ENCODE measurements at regions not wholly inside any gene's neighbourhood (a gene's known extent, or its start where the extent isn't known, plus 50 kb on each side); places are given as distances from the start of the nearest gene placed in this dataset.
A peak's percentile ranks its signal among the peaks of the same experiment; 100 is the strongest.

DNA sequence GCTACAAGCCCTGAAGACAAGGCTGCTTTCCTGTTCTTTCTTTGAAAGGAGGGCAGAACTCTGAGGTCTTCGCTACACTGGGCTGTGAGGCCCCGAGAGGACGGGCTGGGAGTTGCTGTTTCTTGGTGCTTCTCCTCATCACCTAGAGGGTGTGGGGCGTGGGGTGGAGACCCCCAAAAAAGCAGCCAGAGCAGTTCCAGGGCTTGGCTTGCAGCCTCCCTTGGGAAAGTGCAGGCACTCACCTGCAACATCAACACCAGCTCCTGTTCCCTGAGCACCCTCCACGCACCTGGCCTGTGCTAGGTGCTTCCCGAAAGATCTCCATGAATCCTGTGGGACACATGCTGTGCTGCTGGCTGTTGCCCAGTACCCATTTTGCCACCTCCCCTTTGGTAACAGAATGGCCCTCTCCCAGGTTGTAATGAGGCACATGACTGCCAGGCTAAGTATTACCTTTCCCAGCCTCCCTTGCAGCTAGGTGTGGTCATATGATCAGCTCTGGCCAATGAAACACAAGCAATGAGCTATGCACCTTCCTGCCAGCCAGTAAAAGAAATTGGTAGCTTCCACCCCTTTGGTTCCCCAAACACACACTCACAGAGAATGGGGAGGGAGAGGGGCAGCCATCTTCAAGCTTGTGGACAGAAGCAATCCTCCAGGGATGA, 146.0 kb downstream of the C9orf50 start:
- H3K27me3 Mint-ChIP-seq (ENCODE audit: low read depth): peaks cover 9% of the 10 kb centered on the region
- H3K36me3 Mint-ChIP-seq (ENCODE audit: low read depth): peaks cover 2% of the 10 kb centered on the region
- H3K4me3 Mint-ChIP-seq: no peak overlapping the region
- ChIA-PET POLR2A (interaction anchor here (1.2 to 1.9 kb wide), 3 partner anchors 12 to 16 kb away, joined by 4 to 5 read pairs (median 4); no protein-coding TSS in a partner anchor), CTCF (no interaction called here)
- peaks cover 6% of the 10 kb centered on the region for H3K9me3 Mint-ChIP-seq (ENCODE audit: insufficient read depth)
- ATAC-seq (no peak), DNase-seq (no peak)
- H3K27ac Mint-ChIP-seq: no peak overlapping the region
- peaks cover 28% of the 10 kb centered on the region for H3K4me1 Mint-ChIP-seq (ENCODE audit: low read depth)

DNA sequence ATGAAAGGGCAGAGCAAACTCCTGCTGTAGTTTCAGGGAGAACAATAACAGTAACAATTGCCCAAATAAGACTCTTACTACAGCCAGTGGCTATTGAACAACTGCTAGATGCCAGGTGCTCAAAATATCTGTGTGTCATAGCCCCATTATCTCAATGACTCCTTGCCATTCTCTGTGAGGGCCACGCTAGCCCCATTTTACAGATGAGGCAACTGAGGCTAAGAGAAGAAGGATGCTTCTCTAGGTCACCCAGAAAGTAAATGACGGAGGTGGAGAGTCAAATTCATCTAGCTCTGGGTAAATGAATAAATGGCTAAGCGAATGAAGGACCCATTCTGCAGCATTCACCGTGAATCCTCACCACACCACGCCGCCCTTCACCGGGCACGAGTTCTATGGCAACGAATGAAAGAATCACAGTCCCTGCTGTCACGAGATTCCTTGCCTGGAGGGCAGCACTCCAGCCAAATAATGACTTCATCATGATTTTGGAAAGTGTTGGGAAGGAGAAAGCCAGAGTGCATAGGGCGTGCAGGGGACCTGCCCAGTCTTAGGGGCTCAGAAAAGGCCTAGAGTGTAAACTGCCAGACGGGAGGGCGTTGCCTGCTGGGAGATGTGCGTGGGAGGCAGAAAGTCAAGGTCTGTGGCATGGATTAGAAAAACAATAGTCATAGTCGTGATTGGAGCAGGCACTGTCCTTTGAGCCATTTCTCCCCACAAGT, 147.2 kb downstream of the C9orf50 start:
- ATAC-seq: no peak

DNA sequence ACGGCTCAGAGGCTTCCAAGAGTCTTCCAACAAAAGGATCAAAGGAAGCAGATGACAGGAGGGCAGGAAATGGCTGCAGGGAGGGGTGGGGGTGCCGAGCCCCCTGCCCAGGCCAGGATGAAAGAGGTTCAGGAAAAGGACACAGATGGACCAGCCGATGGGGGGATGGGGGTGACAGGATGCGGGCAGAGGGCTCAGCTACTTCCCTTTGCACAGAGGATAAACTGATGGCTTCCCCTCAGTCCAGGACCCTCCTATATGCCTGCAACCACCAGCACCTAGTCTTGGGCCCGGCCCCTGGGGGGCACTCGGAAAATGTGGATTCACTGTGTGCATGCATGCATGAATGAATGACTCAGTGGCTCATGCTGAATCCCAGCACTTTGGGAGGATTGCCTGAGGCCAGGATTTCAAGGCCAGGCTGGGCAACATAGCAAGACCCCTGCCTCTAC, 148.2 kb downstream of the C9orf50 start:
- Mint-ChIP-seq H3K36me3 (ENCODE audit: low read depth) (peaks cover 2% of the 10 kb centered on the region), H3K9me3 (ENCODE audit: insufficient read depth) (peaks cover 6% of the 10 kb centered on the region), H3K4me3 (no peak overlapping the region), H3K4me1 (ENCODE audit: low read depth) (peaks cover 29% of the 10 kb centered on the region), H3K27me3 (ENCODE audit: low read depth) (no peaks in the 10 kb centered on the region), H3K27ac (no peak overlapping the region)
- ChIA-PET POLR2A (no interaction called here), CTCF (interaction anchor here (1.2 kb wide), 1 partner anchor 12 kb away, joined by 3 read pairs; no protein-coding TSS in a partner anchor)
- DNase-seq: no peak
- ATAC-seq: no peak

More for the DNA sequence above, 147.2 kb downstream of the C9orf50 start:
- POLR2A ChIA-PET: interaction anchor here (1.2 to 1.9 kb wide), 2 partner anchors 11 to 13 kb away, joined by 4 read pairs; no protein-coding TSS in a partner anchor
- H3K27ac Mint-ChIP-seq: no peak overlapping the region
- peaks cover 2% of the 10 kb centered on the region for H3K36me3 Mint-ChIP-seq (ENCODE audit: low read depth)
- H3K4me3 Mint-ChIP-seq: no peak overlapping the region
- peaks cover 6% of the 10 kb centered on the region for H3K9me3 Mint-ChIP-seq (ENCODE audit: insufficient read depth)
- DNase-seq: no peak
- peaks cover 2% of the 10 kb centered on the region for H3K27me3 Mint-ChIP-seq (ENCODE audit: low read depth)
- peaks cover 29% of the 10 kb centered on the region for H3K4me1 Mint-ChIP-seq (ENCODE audit: low read depth)
- CTCF ChIA-PET: no interaction called here

DNA sequence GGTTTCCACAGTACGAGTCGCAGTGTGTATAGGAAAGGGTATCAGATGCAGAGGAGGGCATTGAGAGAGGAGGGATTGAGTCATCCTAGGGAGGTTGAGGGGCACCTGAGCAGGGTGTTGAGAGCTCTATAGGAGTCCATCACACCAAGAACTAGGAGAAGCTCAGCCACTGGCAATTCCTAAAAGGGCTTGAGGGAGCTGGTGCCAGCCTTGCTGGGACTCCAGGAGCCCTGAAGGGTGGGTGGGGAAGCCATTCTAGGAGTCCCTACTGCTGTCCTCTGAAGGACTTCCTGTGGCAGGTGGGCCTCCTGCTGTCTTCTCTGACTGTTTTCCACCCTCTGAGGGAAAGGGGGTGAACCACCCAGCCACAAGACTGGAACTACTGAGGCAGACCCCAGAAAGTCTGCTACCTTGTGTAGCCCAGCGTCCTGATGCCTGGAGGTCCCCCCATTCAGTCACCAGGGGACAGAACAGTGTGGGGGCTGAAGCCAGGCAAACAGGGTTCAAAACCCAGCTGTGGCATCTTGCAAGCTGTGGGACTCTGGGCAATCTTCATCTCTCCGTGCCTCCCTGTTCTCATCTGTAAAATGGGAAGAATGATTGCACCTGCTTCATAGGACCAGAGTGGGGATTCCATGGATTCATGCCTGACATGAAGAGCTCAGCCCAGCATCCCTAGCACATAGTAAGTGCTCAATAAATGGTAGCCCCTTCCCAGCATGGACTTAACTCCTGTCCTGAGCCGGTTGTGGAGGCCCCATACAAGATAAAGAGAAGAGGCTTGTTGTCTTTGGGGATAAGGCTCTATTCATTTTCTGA, 149.5 kb downstream of the C9orf50 start:
- peak; percentile 57 for ATAC-seq
- H3K27ac Mint-ChIP-seq: peak overlapping the region; percentile 53
- peaks cover 6% of the 10 kb centered on the region for H3K9me3 Mint-ChIP-seq (ENCODE audit: insufficient read depth)
- peaks cover 25% of the 10 kb centered on the region for H3K4me1 Mint-ChIP-seq (ENCODE audit: low read depth)
- H3K27me3 Mint-ChIP-seq (ENCODE audit: low read depth): no peaks in the 10 kb centered on the region
- peaks cover 2% of the 10 kb centered on the region for H3K36me3 Mint-ChIP-seq (ENCODE audit: low read depth)
- DNase-seq: no peak
- POLR2A ChIA-PET: no interaction called here
- CTCF ChIA-PET: interaction anchor here (0.7 to 1.2 kb wide), 4 partner anchors 11 to 340 kb away, joined by 3 to 4 read pairs (median 3); no protein-coding TSS in a partner anchor
- no peak overlapping the region for H3K4me3 Mint-ChIP-seq

- CTCF ChIA-PET: no interaction called here
Measured at GRCh38 chr9:129469988-129470316, 150.9 kb downstream of the C9orf50 start.

GRCh38 chr9:129469188-129469987, 151.5 kb downstream of the C9orf50 start:
- no peaks in the 10 kb centered on the region for H3K9me3 Mint-ChIP-seq (ENCODE audit: insufficient read depth)
- CTCF ChIA-PET: no interaction called here
- ATAC-seq (no peak), DNase-seq (no peak)
- no peaks in the 10 kb centered on the region for H3K27me3 Mint-ChIP-seq (ENCODE audit: low read depth)
- H3K27ac Mint-ChIP-seq: no peak overlapping the region
- H3K36me3 Mint-ChIP-seq (ENCODE audit: low read depth): no peaks in the 10 kb centered on the region
- no peak overlapping the region for H3K4me3 Mint-ChIP-seq
- POLR2A ChIA-PET: no interaction called here
- peaks cover 29% of the 10 kb centered on the region for H3K4me1 Mint-ChIP-seq (ENCODE audit: low read depth)

More at GRCh38 chr9:129469988-129470316, 150.9 kb downstream of the C9orf50 start:
- POLR2A ChIA-PET: no interaction called here
- ATAC-seq (no peak), DNase-seq (no peak)
- peaks cover 29% of the 10 kb centered on the region for H3K4me1 Mint-ChIP-seq (ENCODE audit: low read depth)
- peaks cover 2% of the 10 kb centered on the region for H3K9me3 Mint-ChIP-seq (ENCODE audit: insufficient read depth)
- H3K4me3 Mint-ChIP-seq: no peak overlapping the region
- H3K27ac Mint-ChIP-seq: no peak overlapping the region
- H3K36me3 Mint-ChIP-seq (ENCODE audit: low read depth): peaks cover under 1% of the 10 kb centered on the region
- H3K27me3 Mint-ChIP-seq (ENCODE audit: low read depth): no peaks in the 10 kb centered on the region

- no peaks in the 10 kb centered on the region for H3K9me3 Mint-ChIP-seq (ENCODE audit: insufficient read depth)
- DNase-seq (no peak), ATAC-seq (no peak)
- CTCF ChIA-PET: no interaction called here
- H3K36me3 Mint-ChIP-seq (ENCODE audit: low read depth): no peaks in the 10 kb centered on the region
- H3K4me1 Mint-ChIP-seq (ENCODE audit: low read depth): peaks cover 31% of the 10 kb centered on the region
- no peak overlapping the region for H3K27ac Mint-ChIP-seq
- H3K4me3 Mint-ChIP-seq: no peak overlapping the region
- POLR2A ChIA-PET: interaction anchor here (0.6 kb wide), 1 partner anchor 230 kb away, joined by 3 read pairs; no protein-coding TSS in a partner anchor
- H3K27me3 Mint-ChIP-seq (ENCODE audit: low read depth): peaks cover 3% of the 10 kb centered on the region
Measured at GRCh38 chr9:129467739-129468666, 152.9 kb downstream of the C9orf50 start.

DNA sequence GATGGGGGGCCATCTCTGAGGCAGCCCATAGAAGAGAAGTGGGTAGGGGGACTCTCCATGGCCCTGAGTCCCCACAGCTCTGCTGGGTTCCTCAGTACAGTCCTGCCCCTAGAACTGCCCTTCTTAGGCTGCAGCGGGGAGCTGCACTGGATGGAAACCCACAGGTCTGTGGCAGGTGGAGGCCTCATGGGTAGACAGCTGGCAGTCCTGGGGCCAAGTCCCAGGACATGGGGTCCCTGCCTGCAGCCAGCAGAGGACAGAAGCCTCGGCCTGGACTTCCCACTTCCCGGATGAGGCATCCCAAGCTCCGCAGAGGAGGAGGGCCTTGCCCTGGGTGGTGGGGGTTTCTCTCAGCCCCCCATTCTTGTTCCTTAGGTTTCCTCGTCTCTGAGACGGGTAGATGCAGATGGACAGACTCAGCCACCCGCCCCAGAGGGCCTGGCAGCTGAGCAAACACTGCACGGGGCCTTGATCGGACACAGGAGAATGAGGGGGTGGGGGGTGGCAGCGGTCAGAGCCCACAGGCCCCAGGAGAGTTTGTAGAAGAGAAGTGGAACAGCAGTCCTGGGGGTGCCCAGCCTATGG, 153.8 kb downstream of the C9orf50 start:
- Mint-ChIP-seq H3K4me3 (no peak overlapping the region), H3K27me3 (ENCODE audit: low read depth) (peaks cover 3% of the 10 kb centered on the region), H3K4me1 (ENCODE audit: low read depth) (peaks cover 23% of the 10 kb centered on the region), H3K27ac (no peak overlapping the region), H3K36me3 (ENCODE audit: low read depth) (no peaks in the 10 kb centered on the region), H3K9me3 (ENCODE audit: insufficient read depth) (no peaks in the 10 kb centered on the region)
- ATAC-seq (no peak), DNase-seq (no peak)
- ChIA-PET POLR2A (no interaction called here), CTCF (no interaction called here)

GRCh38 chr9:129465834-129466535, 154.9 kb downstream of the C9orf50 start:
- Mint-ChIP-seq H3K4me1 (ENCODE audit: low read depth) (peaks cover 16% of the 10 kb centered on the region), H3K9me3 (ENCODE audit: insufficient read depth) (no peaks in the 10 kb centered on the region), H3K27ac (no peak overlapping the region), H3K4me3 (no peak overlapping the region), H3K36me3 (ENCODE audit: low read depth) (no peaks in the 10 kb centered on the region), H3K27me3 (ENCODE audit: low read depth) (peaks cover 3% of the 10 kb centered on the region)
- CTCF ChIA-PET: no interaction called here
- POLR2A ChIA-PET: no interaction called here
- no peak for DNase-seq
- no peak for ATAC-seq

All from activated CD8-positive, alpha-beta T cell treated with anti-CD3 and anti-CD28 coated beads, Interleukin-2, amount 10 ng/mL, durations not matched to agents 7 days and 5 days (primary cell).